Nephron progenitor cell (in vitro differentiated cells): ENCODE measurements at regions not wholly inside any gene's neighbourhood (a gene's known extent, or its start where the extent isn't known, plus 50 kb on each side); places are given as distances from the start of the nearest gene placed in this dataset.

Source experiments
- DNase-seq: peaks from one replicate; pipeline ENCODE4 v3.0.0; 2021
- H3K27ac Mint-ChIP-seq: 2 replicates; pipeline ENCODE4 v1.8.0; 2021; ENCODE audit warnings: mild to moderate bottlenecking, moderate library complexity, mixed read lengths
- H3K27me3 Mint-ChIP-seq: 2 replicates; pipeline ENCODE4 v1.8.0; 2021; ENCODE audit warnings: mild to moderate bottlenecking, low read depth, mixed read lengths; ENCODE audit not compliant: poor library complexity
- H3K36me3 Mint-ChIP-seq: 2 replicates; pipeline ENCODE4 v1.8.0; 2021; ENCODE audit warnings: low read depth, mixed read lengths
- H3K4me1 Mint-ChIP-seq: 2 replicates; pipeline ENCODE4 v1.8.0; 2021; ENCODE audit warnings: mixed read lengths
- H3K4me3 Mint-ChIP-seq: 2 replicates; pipeline ENCODE4 v1.8.0; 2021; ENCODE audit warnings: mild to moderate bottlenecking, moderate library complexity, mixed read lengths
- H3K9me3 Mint-ChIP-seq: 2 replicates; pipeline ENCODE4 v1.8.0; 2021; ENCODE audit warnings: mild to moderate bottlenecking, moderate library complexity, mixed read lengths
- TF ChIP-seq, protein P1 (sequence below): fragments of 200-600 bp; sonication (generic); IDR thresholded peaks from 2 replicates; pipeline ENCODE4 v1.5.0; 2021; ENCODE audit warnings: antibody characterized with exemption

DNA sequence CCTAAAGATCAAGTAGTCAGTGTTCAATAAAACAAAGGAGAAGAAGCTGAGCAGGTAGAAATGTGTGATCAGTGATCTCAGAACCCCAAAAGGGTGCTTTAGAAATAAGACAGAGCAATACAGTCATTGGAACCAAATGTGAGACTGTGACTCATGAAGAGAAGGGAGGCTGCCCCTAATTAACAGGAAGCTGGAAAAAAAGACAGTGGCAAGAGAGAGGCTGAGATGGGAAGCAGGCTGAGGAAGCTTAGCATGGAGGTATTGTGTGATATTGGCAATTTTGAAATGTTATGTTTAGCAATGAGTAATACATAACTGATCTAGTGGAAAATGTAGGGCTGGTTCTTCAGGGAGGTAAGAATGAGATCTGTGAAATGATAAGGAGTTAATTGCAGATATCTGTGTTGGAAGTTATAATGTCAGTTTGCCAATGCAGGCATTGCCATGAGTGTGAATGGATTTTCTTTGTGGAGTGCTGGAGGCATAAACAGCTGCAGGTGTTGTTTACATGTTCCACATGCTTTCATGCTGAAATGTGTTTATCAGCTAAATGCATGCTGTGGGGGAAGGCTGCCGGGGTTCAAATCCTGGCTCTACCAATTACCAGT is 90.6 kb upstream of the CACNA1E start:
- peaks cover 41% of the 10 kb centered on the region for H3K4me1 Mint-ChIP-seq
- DNase-seq: no peak
- TF ChIP-seq, protein P1, sequence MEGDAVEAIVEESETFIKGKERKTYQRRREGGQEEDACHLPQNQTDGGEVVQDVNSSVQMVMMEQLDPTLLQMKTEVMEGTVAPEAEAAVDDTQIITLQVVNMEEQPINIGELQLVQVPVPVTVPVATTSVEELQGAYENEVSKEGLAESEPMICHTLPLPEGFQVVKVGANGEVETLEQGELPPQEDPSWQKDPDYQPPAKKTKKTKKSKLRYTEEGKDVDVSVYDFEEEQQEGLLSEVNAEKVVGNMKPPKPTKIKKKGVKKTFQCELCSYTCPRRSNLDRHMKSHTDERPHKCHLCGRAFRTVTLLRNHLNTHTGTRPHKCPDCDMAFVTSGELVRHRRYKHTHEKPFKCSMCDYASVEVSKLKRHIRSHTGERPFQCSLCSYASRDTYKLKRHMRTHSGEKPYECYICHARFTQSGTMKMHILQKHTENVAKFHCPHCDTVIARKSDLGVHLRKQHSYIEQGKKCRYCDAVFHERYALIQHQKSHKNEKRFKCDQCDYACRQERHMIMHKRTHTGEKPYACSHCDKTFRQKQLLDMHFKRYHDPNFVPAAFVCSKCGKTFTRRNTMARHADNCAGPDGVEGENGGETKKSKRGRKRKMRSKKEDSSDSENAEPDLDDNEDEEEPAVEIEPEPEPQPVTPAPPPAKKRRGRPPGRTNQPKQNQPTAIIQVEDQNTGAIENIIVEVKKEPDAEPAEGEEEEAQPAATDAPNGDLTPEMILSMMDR: no peak
- H3K27ac Mint-ChIP-seq: peak overlapping the region; percentile 10
- no peaks in the 10 kb centered on the region for H3K36me3 Mint-ChIP-seq
- no peak overlapping the region for H3K4me3 Mint-ChIP-seq
- no peaks in the 10 kb centered on the region for H3K9me3 Mint-ChIP-seq
- H3K27me3 Mint-ChIP-seq: no peaks in the 10 kb centered on the region

DNA sequence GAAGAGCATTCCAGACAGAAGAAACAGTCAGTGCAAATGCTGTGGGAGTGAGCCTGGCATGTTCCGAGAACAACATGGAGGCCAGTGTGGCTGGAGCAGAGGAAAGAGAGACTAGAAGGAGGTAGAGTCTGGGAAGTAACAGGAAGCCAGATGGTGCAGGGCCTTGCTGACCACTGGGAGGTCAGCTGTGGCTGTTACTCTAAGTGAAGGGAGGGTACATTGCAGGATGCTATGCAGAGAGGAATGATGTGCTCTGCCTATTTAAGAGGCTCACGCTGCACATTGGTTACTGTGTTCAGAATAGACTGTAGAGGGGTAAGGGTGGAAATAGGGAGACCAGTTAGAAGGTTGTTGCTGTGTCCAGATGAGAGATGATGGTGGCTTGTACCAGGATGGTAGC is 88.6 kb upstream of the CACNA1E start:
- peaks cover 4% of the 10 kb centered on the region for H3K27me3 Mint-ChIP-seq
- no peak overlapping the region for H3K4me3 Mint-ChIP-seq
- no peaks in the 10 kb centered on the region for H3K36me3 Mint-ChIP-seq
- peaks cover 40% of the 10 kb centered on the region for H3K4me1 Mint-ChIP-seq
- no peaks in the 10 kb centered on the region for H3K9me3 Mint-ChIP-seq
- no peak overlapping the region for H3K27ac Mint-ChIP-seq
- no peak for DNase-seq
- TF ChIP-seq, protein P1: no peak

DNA sequence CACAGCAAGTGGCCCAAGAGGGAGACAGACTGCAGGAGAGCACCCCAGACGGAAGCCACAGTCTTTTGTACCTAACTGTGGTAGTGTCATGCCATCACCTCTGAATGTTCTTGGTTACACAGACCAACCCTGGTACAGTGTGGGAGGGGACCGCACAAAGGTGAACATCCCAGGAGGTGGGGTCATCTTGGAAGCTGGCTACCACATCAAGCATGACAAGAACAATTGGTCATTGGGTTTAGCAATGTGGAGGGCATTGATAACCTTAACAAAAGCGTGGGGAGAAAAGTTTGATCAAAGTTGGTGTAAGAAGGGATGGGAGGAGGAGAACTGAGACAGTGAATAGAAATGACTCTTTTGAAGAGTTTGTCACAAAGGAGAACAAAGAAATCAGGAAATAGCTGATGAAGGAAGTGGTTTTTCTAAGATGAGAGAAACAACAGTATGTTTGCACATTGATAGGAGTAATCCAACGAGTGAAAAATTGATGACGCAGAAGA is 87.1 kb upstream of the CACNA1E start:
- H3K4me1 Mint-ChIP-seq: peaks cover 32% of the 10 kb centered on the region
- TF ChIP-seq, protein P1: no peak
- H3K4me3 Mint-ChIP-seq: no peak overlapping the region
- no peak overlapping the region for H3K27ac Mint-ChIP-seq
- peaks cover 6% of the 10 kb centered on the region for H3K27me3 Mint-ChIP-seq
- no peaks in the 10 kb centered on the region for H3K9me3 Mint-ChIP-seq
- H3K36me3 Mint-ChIP-seq: no peaks in the 10 kb centered on the region
- DNase-seq: no peak

DNA sequence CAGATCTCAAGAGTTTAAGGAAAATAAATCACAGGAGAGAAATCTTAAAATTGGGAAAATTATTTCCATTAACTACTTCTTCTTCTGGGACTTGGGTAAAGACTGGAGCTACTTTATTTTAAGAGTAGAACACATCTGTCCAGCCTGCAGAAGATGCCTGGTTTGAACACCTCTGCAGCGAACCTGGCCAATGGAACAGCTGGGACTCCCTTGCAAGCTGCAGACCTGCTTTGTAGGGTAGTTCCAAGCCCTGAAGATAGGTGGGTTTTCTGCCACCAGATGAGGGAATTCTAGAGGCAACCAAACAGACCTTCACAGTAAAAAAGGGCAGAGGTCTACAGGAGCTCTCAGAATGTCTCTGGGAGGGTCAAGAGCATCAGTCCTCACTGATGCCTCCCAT is 86.5 kb upstream of the CACNA1E start:
- peaks cover 26% of the 10 kb centered on the region for H3K4me1 Mint-ChIP-seq
- no peak overlapping the region for H3K4me3 Mint-ChIP-seq
- TF ChIP-seq, protein P1: no peak
- H3K27ac Mint-ChIP-seq: no peak overlapping the region
- peaks cover 6% of the 10 kb centered on the region for H3K27me3 Mint-ChIP-seq
- DNase-seq: no peak
- H3K9me3 Mint-ChIP-seq: no peaks in the 10 kb centered on the region
- H3K36me3 Mint-ChIP-seq: no peaks in the 10 kb centered on the region

DNA sequence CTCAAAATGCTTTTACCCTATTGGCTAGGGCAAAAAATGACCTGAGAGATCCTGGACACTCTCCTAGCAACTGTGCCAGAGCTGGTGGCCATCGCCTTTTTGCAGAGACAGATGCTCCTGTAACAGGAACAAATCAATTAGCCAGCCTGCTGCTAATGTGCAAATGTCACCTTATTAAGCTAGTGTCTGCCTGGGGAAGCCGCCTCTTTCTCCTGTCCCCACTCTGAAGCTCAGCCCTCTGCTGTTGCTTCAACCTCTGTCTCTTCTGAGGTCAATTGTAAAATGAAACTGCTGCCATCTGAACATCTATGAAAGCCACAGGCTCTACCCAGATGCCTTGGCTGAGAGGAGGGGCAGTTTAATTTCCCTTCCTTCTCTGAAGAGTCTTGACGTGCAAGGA is 85.5 kb upstream of the CACNA1E start:
- Mint-ChIP-seq H3K27me3 (peaks cover 6% of the 10 kb centered on the region), H3K27ac (no peak overlapping the region), H3K4me3 (no peak overlapping the region), H3K36me3 (no peaks in the 10 kb centered on the region), H3K4me1 (peaks cover 15% of the 10 kb centered on the region), H3K9me3 (no peaks in the 10 kb centered on the region)
- TF ChIP-seq, protein P1: no peak
- no peak for DNase-seq

DNA sequence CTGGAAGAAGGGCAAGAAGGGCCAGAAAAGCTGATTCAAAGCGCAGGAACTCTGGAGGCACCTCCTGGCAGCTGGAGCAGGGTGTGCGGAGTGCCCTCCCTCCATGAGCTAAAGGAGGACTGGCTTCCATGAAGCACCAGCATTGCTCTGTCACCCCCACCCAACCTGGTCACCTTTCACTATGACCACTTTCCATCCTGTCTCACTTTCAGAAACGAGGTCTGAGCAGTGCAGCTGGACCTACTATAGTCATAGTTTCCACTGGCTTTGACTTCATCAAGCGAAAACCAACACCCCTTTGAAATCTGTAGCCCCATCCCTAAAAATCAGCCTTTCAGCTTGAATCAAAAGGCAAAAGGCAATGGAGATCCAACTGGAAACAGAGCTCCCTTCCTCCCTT is 84.8 kb upstream of the CACNA1E start:
- Mint-ChIP-seq H3K9me3 (no peaks in the 10 kb centered on the region), H3K27ac (no peak overlapping the region), H3K36me3 (no peaks in the 10 kb centered on the region), H3K4me1 (peaks cover 15% of the 10 kb centered on the region), H3K27me3 (peaks cover 6% of the 10 kb centered on the region), H3K4me3 (no peak overlapping the region)
- no peak for DNase-seq
- TF ChIP-seq, protein P1: no peak
